Loucy (cell line): ENCODE measurements at regions not wholly inside any gene's neighbourhood (a gene's known extent, or its start where the extent isn't known, plus 50 kb on each side); places are given as distances from the start of the nearest gene placed in this dataset.

Source experiments
- EZH2phosphoT487 ChIP-seq: fragments of 200-600 bp; IDR thresholded peaks from 2 replicates; pipeline ENCODE4 v1.6.1; 2018; ENCODE audit warnings: antibody characterized with exemption, mild to moderate bottlenecking, moderate library complexity, borderline replicate concordance
- TF ChIP-seq, protein P1 (sequence below): fragments of 200-600 bp; sonication (generic); conservative IDR thresholded peaks from 2 replicates; pipeline ENCODE4 v1.5.1; 2014; ENCODE audit warnings: mild to moderate bottlenecking, antibody characterized with exemption, low read length

DNA sequence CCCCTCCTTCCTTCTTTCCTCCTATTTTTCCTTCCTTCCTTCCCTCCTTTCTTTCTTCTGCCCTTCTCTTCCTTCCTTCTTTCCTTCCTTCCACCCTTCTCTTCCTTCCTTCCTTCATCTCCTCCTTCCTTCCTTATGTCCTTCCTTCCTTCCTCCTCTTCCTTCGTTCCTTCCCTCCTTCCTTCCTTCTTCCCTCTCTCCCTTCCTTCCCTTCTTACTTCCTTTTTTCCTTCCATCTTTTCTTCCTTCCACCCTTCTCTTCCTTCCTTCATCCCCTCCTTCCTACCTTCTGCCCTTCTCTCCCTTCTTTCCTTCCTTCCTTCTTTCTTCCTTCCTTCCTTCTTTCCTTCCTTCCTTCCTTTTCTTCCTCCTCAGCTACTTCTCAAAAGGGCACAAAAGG lies 287.3 kb upstream of the ZNF507 start:
- TF ChIP-seq, protein P1, sequence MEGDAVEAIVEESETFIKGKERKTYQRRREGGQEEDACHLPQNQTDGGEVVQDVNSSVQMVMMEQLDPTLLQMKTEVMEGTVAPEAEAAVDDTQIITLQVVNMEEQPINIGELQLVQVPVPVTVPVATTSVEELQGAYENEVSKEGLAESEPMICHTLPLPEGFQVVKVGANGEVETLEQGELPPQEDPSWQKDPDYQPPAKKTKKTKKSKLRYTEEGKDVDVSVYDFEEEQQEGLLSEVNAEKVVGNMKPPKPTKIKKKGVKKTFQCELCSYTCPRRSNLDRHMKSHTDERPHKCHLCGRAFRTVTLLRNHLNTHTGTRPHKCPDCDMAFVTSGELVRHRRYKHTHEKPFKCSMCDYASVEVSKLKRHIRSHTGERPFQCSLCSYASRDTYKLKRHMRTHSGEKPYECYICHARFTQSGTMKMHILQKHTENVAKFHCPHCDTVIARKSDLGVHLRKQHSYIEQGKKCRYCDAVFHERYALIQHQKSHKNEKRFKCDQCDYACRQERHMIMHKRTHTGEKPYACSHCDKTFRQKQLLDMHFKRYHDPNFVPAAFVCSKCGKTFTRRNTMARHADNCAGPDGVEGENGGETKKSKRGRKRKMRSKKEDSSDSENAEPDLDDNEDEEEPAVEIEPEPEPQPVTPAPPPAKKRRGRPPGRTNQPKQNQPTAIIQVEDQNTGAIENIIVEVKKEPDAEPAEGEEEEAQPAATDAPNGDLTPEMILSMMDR = no peak
- TF ChIP-seq EZH2phosphoT487 = no peak
